SK-N-MC (cell line): ENCODE measurements at regions not wholly inside any gene's neighbourhood (a gene's known extent, or its start where the extent isn't known, plus 50 kb on each side); places are given as distances from the start of the nearest gene placed in this dataset.

ENCODE experiments used
- EZH2 ChIP-seq: fragments of 200-600 bp; sonication (generic); IDR thresholded peaks from one replicate; pipeline ENCODE4 v1.6.1; 2017; ENCODE audit warnings: antibody characterized with exemption
- FOXP2 ChIP-seq: optimal IDR thresholded peaks from 2 replicates; pipeline ENCODE3; 2011; ENCODE audit warnings: mild to moderate bottlenecking, moderate library complexity; ENCODE audit not compliant: insufficient read depth; ENCODE audit errors: extremely low read length, control extremely low read depth
- POLR2AphosphoS5 ChIP-seq: IDR thresholded peaks from 2 replicates; pipeline ENCODE4 v1.6.1; 2012; ENCODE audit warnings: mild to moderate bottlenecking, low read depth, low read length, borderline replicate concordance

DNA sequence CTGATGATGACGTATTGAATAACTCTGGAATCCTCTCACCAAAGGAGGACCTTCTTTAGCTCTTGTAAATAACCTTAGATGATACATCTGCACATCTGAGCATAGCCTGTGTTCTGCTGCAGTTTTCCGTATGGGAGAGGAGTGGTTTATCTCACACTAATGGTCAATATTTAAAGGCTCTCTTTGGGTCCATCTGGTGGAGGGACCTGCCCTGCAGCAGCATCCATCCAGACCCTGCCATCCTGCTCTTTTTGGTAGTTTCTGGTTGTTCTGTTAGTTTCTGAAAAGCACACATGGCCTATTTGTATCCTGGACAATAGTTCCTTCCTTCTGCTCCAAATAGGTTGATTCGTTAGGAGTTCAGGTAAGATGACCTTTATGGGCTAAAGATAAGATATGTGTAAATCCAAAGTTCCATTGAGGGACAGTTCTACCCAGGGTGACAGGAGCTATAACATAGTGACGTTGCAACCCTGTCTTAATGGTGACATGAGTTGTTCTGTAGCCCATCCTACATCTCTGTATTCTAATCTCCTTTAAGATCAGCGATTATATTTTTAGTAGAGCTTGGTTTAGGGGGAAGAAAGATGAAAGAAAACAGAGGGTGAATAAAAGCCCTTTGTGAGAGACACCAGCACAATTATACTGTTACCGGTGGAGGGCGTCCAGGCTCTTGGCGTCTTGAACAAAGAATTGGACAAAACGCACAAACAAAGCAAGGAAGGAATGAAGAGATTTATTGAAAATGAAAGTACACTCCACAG lies 60.0 kb upstream of the KLF14 start:
- TF ChIP-seq EZH2 (no peak), POLR2AphosphoS5 (no peak), FOXP2 (no peak)
